Left ventricle myocardium inferior (tissue), 1 donor: ENCODE measurements at regions not wholly inside any gene's neighbourhood (a gene's known extent, or its start where the extent isn't known, plus 50 kb on each side); places are given as distances from the start of the nearest gene placed in this dataset.
A peak's percentile ranks its signal among the peaks of the same experiment; 100 is the strongest.
"Not testable (repeated sequence)": the region's sequence is repeated elsewhere in the genome, so short reads cannot be mapped to it uniquely, and the experiment has no call there.

ENCODE experiments used
- DNase-seq: peaks from one replicate; pipeline ENCODE4 v3.0.0-alpha.2; 2020
- H3K27ac ChIP-seq: fragments of 200-600 bp; replicated peaks from 2 replicates; pipeline ENCODE4 v1.8.0; 2021
- H3K27me3 ChIP-seq: fragments of 200-600 bp; 2 replicates; pipeline ENCODE4 v1.8.0; 2021; ENCODE audit warnings: low read depth
- H3K36me3 ChIP-seq: fragments of 200-600 bp; 2 replicates; pipeline ENCODE4 v1.8.0; 2021
- H3K4me1 ChIP-seq: fragments of 200-600 bp; 2 replicates; pipeline ENCODE4 v1.8.0; 2021
- H3K4me3 ChIP-seq: fragments of 200-600 bp; 2 replicates; pipeline ENCODE4 v1.8.0; 2021; ENCODE audit warnings: mild to moderate bottlenecking, moderate library complexity
- H3K9me3 ChIP-seq: fragments of 200-600 bp; replicated peaks from 2 replicates; pipeline ENCODE4 v1.8.0; 2021
- intact Hi-C: fragments of 100-400 bp; cut with micrococcal nuclease; formaldehyde crosslinking; loops from one replicate; pipeline ENCODE4 v1.11.0; 2022
- TF ChIP-seq, protein P1 (sequence below): fragments of 200-600 bp; IDR thresholded peaks from 2 replicates; pipeline ENCODE4 v1.8.0; 2021; ENCODE audit warnings: antibody characterized with exemption, mild to moderate bottlenecking, borderline replicate concordance
- donor health status: DM: no; HTN: yes; CAD: no; lungs with severe emphysema.

DNA sequence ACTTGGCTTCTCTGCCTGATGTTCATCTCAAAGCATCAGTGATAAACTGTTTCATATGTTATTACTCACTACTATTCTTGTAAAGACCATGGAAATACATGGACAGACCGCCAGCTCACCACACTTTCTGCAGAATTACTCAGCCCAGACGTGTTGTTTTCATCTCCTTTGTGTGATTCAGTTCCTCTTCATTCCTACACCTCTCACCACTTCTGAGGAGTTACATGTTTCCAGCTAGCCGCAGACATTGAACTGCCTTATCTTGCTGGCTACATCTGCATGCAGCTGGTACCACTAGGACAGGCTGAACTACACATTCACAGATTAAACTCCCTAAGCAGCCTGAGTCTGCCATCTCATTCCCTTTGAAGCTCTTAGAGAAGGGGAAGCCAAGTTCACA lies 443.2 kb upstream of the FGF16 start:
- TF ChIP-seq, protein P1, sequence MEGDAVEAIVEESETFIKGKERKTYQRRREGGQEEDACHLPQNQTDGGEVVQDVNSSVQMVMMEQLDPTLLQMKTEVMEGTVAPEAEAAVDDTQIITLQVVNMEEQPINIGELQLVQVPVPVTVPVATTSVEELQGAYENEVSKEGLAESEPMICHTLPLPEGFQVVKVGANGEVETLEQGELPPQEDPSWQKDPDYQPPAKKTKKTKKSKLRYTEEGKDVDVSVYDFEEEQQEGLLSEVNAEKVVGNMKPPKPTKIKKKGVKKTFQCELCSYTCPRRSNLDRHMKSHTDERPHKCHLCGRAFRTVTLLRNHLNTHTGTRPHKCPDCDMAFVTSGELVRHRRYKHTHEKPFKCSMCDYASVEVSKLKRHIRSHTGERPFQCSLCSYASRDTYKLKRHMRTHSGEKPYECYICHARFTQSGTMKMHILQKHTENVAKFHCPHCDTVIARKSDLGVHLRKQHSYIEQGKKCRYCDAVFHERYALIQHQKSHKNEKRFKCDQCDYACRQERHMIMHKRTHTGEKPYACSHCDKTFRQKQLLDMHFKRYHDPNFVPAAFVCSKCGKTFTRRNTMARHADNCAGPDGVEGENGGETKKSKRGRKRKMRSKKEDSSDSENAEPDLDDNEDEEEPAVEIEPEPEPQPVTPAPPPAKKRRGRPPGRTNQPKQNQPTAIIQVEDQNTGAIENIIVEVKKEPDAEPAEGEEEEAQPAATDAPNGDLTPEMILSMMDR = no peak
- Histone ChIP-seq H3K4me3 (no peak overlapping the region), H3K36me3 (no peaks in the 10 kb centered on the region), H3K27ac (no peak overlapping the region), H3K4me1 (no peaks in the 10 kb centered on the region), H3K9me3 (no peaks in the 10 kb centered on the region), H3K27me3 (no peaks in the 10 kb centered on the region)
- DNase-seq = no peak
- intact Hi-C loops = no loop called here

DNA sequence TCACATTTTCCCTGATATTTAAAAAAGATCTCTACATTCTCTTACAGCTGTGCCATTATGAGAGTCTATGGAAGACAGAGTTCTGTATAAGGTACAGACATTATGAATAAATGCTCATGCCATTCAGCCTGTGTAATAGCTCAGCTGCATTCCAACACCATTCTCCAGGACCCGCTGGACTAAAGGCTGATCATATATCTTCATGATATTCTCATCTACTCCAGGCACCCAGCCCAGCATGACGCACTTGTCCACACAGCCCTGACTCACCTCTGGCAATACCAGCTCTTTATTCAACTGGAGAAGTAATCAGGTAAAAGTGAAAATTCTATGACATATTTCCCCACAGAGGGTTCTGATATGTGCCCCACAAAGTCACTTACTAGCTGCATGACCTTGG lies 437.5 kb upstream of the FGF16 start:
- TF ChIP-seq, protein P1 = no peak
- no peaks in the 10 kb centered on the region for H3K4me1 ChIP-seq
- no peaks in the 10 kb centered on the region for H3K27me3 ChIP-seq

DNA sequence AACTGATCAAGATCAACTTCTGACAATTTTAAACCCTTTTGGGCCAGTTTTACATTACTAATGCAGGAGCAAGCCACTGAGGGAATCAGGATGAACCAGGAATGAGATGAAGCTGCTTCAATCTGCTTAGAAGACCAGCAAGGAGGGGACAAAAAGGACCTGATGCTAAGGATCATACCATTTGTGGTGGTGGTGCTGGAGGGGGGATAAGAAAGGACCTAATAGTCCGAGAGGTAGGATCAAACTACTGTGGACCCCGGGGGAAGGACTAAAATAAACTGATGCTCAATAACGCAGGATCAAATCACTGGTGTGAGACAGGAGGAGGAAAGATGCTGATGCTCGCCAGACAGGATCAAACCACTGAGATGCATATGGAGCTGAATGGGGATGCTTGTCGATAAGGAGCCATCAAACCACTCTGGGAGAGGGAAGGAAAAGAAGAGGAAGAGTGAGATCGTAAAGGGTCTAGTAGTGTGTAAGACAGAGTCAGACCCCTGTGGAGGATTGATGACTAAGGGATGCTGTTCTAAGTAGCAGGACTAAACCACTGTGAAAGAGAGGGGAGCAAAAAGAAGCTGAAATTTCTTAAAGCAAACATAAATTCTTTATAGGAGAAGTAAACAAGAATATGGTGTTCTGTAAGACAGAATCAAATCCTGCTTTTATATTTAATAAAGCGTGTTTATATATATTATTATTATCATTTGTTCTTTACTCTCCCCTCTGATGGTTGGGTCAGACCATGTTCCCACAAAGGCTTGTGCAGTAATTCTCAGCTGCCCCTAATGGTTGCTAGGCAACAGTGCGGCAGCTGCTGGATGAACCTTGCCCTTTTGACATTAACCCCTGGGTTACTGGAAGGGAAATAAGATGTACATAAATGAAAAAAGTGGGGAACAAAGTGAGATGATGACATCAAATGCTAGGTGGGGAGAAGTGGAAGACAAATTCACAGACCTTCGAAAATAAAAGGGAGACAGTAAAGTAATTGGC lies 432.5 kb upstream of the FGF16 start:
- Histone ChIP-seq H3K9me3 (no peaks in the 10 kb centered on the region), H3K27ac (no peak overlapping the region), H3K36me3 (no peaks in the 10 kb centered on the region), H3K4me3 (no peak overlapping the region), H3K4me1 (no peaks in the 10 kb centered on the region), H3K27me3 (no peaks in the 10 kb centered on the region)
- intact Hi-C loops = no loop called here
- DNase-seq = no peak
- TF ChIP-seq, protein P1 = no peak

More for the DNA sequence above, 437.5 kb upstream of the FGF16 start:
- H3K4me3 ChIP-seq = no peak overlapping the region
- intact Hi-C loops = no loop called here
- no peaks in the 10 kb centered on the region for H3K9me3 ChIP-seq
- DNase-seq = no peak
- no peak overlapping the region for H3K27ac ChIP-seq
- no peaks in the 10 kb centered on the region for H3K36me3 ChIP-seq

DNA sequence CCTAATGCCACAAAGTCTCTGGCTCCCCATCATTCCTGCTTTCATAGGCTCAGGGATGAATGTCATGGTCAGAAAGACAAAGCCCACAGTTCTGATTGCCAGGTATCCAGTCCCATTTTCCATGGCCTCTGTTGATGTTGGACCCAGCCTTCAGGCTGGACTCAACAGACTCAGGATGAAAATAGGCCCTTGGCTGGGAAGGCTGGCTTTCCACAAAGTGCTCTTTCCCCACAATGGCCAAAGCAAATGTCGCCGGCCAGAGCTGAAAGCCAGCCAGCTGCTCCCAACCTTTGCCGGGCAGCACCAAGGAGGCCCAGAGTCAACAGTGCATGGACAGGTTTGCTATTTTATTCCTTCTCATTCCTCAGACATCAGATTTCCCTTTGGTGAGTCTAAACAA lies 430.1 kb upstream of the FGF16 start:
- Histone ChIP-seq H3K4me1 (no peaks in the 10 kb centered on the region), H3K4me3 (no peak overlapping the region), H3K27me3 (no peaks in the 10 kb centered on the region), H3K9me3 (no peaks in the 10 kb centered on the region), H3K27ac (no peak overlapping the region), H3K36me3 (no peaks in the 10 kb centered on the region)
- DNase-seq = no peak
- TF ChIP-seq, protein P1 = no peak
- intact Hi-C loops = no loop called here

DNA sequence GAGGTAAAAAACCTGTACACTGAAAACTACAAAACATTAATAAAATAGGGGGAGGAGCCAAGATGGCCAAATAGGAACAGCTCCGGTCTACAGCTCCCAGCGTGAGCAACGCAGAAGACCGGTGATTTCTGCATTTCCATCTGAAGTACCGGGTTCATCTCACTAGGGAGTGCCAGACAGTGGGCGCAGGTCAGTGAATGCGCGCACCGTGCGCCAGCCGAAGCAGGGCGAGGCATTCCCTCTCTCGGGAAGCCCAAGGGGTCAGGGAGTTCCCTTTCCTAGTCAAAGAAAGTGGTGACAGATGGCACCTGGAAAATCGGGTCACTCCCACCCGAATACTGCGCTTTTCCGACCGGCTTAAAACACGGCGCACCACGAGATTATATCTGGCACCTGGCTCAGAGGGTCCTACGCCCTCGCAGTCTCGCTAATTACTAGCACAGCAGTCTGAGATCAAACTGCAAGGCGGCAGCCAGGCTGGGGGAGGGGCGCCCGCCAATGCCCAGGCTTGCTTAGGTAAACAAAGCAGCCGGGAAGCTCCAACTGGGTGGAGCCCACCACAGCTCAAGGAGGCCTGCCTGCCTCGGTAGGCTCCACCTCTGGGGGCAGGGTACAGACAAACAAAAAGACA lies 400.9 kb upstream of the FGF16 start:
- H3K9me3 ChIP-seq, H3K36me3 ChIP-seq, H3K27me3 ChIP-seq, DNase-seq, H3K27ac ChIP-seq, intact Hi-C loops, H3K4me1 ChIP-seq: not testable (repeated sequence)
- peak overlapping the region; percentile 52 for H3K4me3 ChIP-seq

DNA sequence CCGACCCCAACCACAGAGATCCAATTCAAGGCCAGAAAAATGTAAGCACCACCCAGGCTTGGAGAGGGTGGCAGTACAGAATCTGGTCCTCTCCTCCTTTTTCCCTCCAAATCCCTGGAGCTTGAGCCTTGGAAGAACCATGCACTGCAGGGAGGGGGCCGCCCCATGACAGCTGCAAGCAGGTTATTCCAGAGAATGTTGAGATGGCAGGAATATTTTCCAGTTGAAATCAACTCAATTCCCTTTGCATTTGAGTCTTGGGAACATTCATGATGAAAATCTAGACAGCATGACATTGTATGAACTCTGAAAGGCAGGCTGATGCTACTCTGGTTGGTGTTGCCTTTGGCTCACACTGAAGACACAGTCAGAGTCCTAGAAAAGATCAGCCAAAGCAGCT lies 386.6 kb upstream of the FGF16 start:
- no peak for DNase-seq
- Histone ChIP-seq H3K27ac (no peak overlapping the region), H3K36me3 (no peaks in the 10 kb centered on the region), H3K27me3 (no peaks in the 10 kb centered on the region), H3K9me3 (no peaks in the 10 kb centered on the region), H3K4me1 (no peaks in the 10 kb centered on the region), H3K4me3 (no peak overlapping the region)
- intact Hi-C loops = no loop called here
- TF ChIP-seq, protein P1 = no peak
